HCT116 (cell line): ENCODE measurements at regions not wholly inside any gene's neighbourhood (a gene's known extent, or its start where the extent isn't known, plus 50 kb on each side); places are given as distances from the start of the nearest gene placed in this dataset.

Source experiments
- ATAC-seq: fragments of 200-7000 bp; cut with Tn5 transposase; 2 replicates; pipeline ENCODE4 v1.9.1; 2020; ENCODE audit warnings: mild to moderate bottlenecking, moderate library complexity
- BruUV-seq: library from RNA; stranded (reverse); fragments of 400-500 nt; replicated peaks from 2 replicates; lab custom pipeline; 2021; lab: Mats Ljungman, UMichigan
- CTCF ChIA-PET: fragments of 300-600 bp; sonication (Branson Sonifier 250); formaldehyde crosslinking; loops from one replicate; lab custom pipeline; 2021; ENCODE audit warnings: antibody characterized with exemption; lab: Charles Lee
- POLR2A ChIA-PET: fragments of 300-600, 350-600 bp; sonication (Branson Sonifier 250); formaldehyde crosslinking; loops from one replicate; lab custom pipeline; 2021; ENCODE audit warnings: antibody characterized with exemption; lab: Charles Lee
- RAD21 ChIA-PET, 2 experiments: fragments of 300-600 bp; sonication (Branson Sonifier 250); formaldehyde crosslinking; loops; one replicate each; lab custom pipeline; 2023; ENCODE audit warnings: low total read pairs in 2 of 2; ENCODE audit not compliant: uncharacterized antibody in 2 of 2, unreplicated experiment in 2 of 2, low non-redundant PET in 1 of 2; lab: Charles Lee
- DNase-seq: peaks from one replicate; pipeline ENCODE4 v3.0.0-alpha.2; 2010; ENCODE audit warnings: low read depth, low spot score
- H2AFZ ChIP-seq: fragments of 200-600 bp; shearing (Covaris generic), sonication (generic); 2 replicates; pipeline ENCODE4 v1.6.1; 2017; ENCODE audit warnings: low read depth, mixed run types, mixed read lengths, antibody characterized with exemption, low read length; ENCODE audit not compliant: poor library complexity, severe bottlenecking
- H3K27ac ChIP-seq: 2 replicates; pipeline ENCODE4 v1.5.1; 2012; ENCODE audit warnings: low read depth, low read length
- H3K27me3 ChIP-seq: fragments of 200-600 bp; sonication (generic); 2 replicates; pipeline ENCODE4 v1.6.1; 2016; ENCODE audit warnings: mixed run types, low read length, mixed read lengths; ENCODE audit not compliant: insufficient read depth
- H3K36me3 ChIP-seq, 2 experiments: fragments of 200-500 bp in 1 of 2; fragments of 200-600 bp in 1 of 2; sonication (Bioruptor generic) in 1 of 2; sonication (generic) in 1 of 2; 2 replicates each; pipeline versions ENCODE4 v1.5.1 to v1.6.1; 2014 to 2016; ENCODE audit warnings: low read length in 2 of 2, inconsistent platforms in 1 of 2, mixed read lengths in 1 of 2, mixed run types in 1 of 2; ENCODE audit not compliant: insufficient read depth in 2 of 2, control insufficient read depth in 1 of 2
- H3K4me1 ChIP-seq, 2 experiments: fragments of 200-600 bp in 1 of 2; sonication (generic) in 1 of 2; 2 replicates each; pipeline versions ENCODE4 v1.5.1 to v1.6.1; 2012 to 2017; ENCODE audit warnings: low read length in 2 of 2, inconsistent platforms in 1 of 2, mild to moderate bottlenecking in 1 of 2, mixed read lengths in 1 of 2, mixed run types in 1 of 2, moderate library complexity in 1 of 2; ENCODE audit not compliant: insufficient read depth in 2 of 2, control insufficient read depth in 1 of 2
- H3K4me2 ChIP-seq: fragments of 200-600 bp; sonication (generic); 2 replicates; pipeline ENCODE4 v1.6.1; 2017; ENCODE audit warnings: mixed run types, low read length, mixed read lengths
- H3K4me3 ChIP-seq, 2 experiments: fragments of 200-600 bp in 1 of 2; sonication (generic) in 1 of 2; replicated peaks in 1 of 2; 2 replicates each; pipeline ENCODE4 v1.5.1; 2011 to 2016; ENCODE audit warnings: low read length in 2 of 2, control low read depth in 1 of 2, low read depth in 1 of 2, mild to moderate bottlenecking in 1 of 2, mixed read lengths in 1 of 2, mixed run types in 1 of 2
- H3K79me2 ChIP-seq: fragments of 200-600 bp; sonication (generic); 2 replicates; pipeline ENCODE4 v1.6.1; 2017; ENCODE audit warnings: mild to moderate bottlenecking, mixed run types, low read length, moderate library complexity, mixed read lengths; ENCODE audit not compliant: insufficient read depth
- H3K9ac ChIP-seq: fragments of 200-600 bp; sonication (generic); 2 replicates; pipeline ENCODE4 v1.6.1; 2016; ENCODE audit warnings: low read length, mixed read lengths
- H3K9me2 ChIP-seq: fragments of 200-600 bp; sonication (generic), shearing (Covaris generic); 2 replicates; pipeline ENCODE4 v1.6.1; 2017; ENCODE audit warnings: mixed run types, mild to moderate bottlenecking, moderate library complexity; ENCODE audit not compliant: insufficient read depth
- H3K9me3 ChIP-seq, 2 experiments: fragments of 200-500 bp in 1 of 2; fragments of 200-600 bp in 1 of 2; sonication (Bioruptor generic) in 1 of 2; sonication (generic) in 1 of 2; 2 replicates each; pipeline ENCODE4 v1.6.1; 2014 to 2017; ENCODE audit warnings: low read length in 2 of 2, mixed read lengths in 2 of 2, inconsistent platforms in 1 of 2, low read depth in 1 of 2, mild to moderate bottlenecking in 1 of 2, mixed run types in 1 of 2, moderate library complexity in 1 of 2; ENCODE audit not compliant: control insufficient read depth in 1 of 2, insufficient read depth in 1 of 2
- H4K20me1 ChIP-seq: fragments of 200-600 bp; sonication (generic), shearing (Covaris generic); 2 replicates; pipeline ENCODE4 v1.6.1; 2017; ENCODE audit warnings: mixed run types, mild to moderate bottlenecking, moderate library complexity; ENCODE audit not compliant: insufficient read depth
- CBX3 ChIP-seq: IDR thresholded peaks from 2 replicates; pipeline ENCODE4 v1.6.1; 2012; ENCODE audit warnings: low read depth
- CEBPB ChIP-seq: IDR thresholded peaks from 2 replicates; pipeline ENCODE4 v1.6.1; 2012; ENCODE audit warnings: low read depth
- RAD21 ChIP-seq: IDR thresholded peaks from 2 replicates; pipeline ENCODE4 v1.6.1; 2012; ENCODE audit warnings: low read depth, mild to moderate bottlenecking
- SIN3A ChIP-seq: IDR thresholded peaks from 2 replicates; pipeline ENCODE4 v1.6.1; 2012; ENCODE audit warnings: low read depth
- YY1 ChIP-seq: IDR thresholded peaks from 2 replicates; pipeline ENCODE4 v1.6.1; 2011; ENCODE audit warnings: low read length, low read depth, moderate library complexity, mild to moderate bottlenecking; ENCODE audit not compliant: insufficient replicate concordance; ENCODE audit errors: extremely low read depth
- intact Hi-C: fragments of 100-400 bp; cut with micrococcal nuclease; formaldehyde crosslinking; loops from 2 replicates; pipeline ENCODE4 v1.10.0; 2022
- TF ChIP-seq, protein P1 (sequence below), 3 experiments: fragments of 200-600 bp in 1 of 3; sonication (generic) in 1 of 3; IDR thresholded peaks in 2 of 3; conservative IDR thresholded peaks in 1 of 3; 2 replicates each; pipeline ENCODE4 v1.5.1; 2012 to 2017; ENCODE audit warnings: low read depth in 2 of 3, low read length in 2 of 3, antibody characterized with exemption in 1 of 3, borderline replicate concordance in 1 of 3, control low read depth in 1 of 3, mild to moderate bottlenecking in 1 of 3, mixed read lengths in 1 of 3, mixed run types in 1 of 3, moderate library complexity in 1 of 3; ENCODE audit not compliant: insufficient read depth in 1 of 3

GRCh38 chr12:91355150-91356006 lies 172.8 kb upstream of the DCN start:
- no TSS peak for BruUV-seq

More at GRCh38 chr12:91355150-91356006, 172.8 kb upstream of the DCN start:
- H3K9me3 ChIP-seq = peaks cover 0 to 4% of the 10 kb centered on the region in 2 experiments; a peak in 1 of 4 replicates
- H3K4me1 ChIP-seq = no peaks in the 10 kb centered on the region
- ChIA-PET CTCF (interaction anchor here (0.5 to 2.4 kb wide), 9 partner anchors 12 to 410 kb away, joined by 3 to 23 read pairs (median 5); no protein-coding TSS in a partner anchor), RAD21 (interaction anchor here (0.5 to 1.2 kb wide), 3 partner anchors 410 to 411 kb away, joined by 3 to 6 read pairs (median 3); no protein-coding TSS in a partner anchor), POLR2A (no interaction called here)
- DNase-seq = peak; percentile 69
- H4K20me1 ChIP-seq = no peaks in the 10 kb centered on the region
- H3K4me2 ChIP-seq = no peak overlapping the region
- H3K79me2 ChIP-seq = no peaks in the 10 kb centered on the region
- peak overlapping the region; percentile 70 for H2AFZ ChIP-seq
- intact Hi-C loops = loop anchor here (1.0 kb wide), 3 partner anchors 177 to 396 kb away; no protein-coding TSS in a partner anchor
- no peaks in the 10 kb centered on the region for H3K27me3 ChIP-seq
- no peak overlapping the region for H3K27ac ChIP-seq
- TF ChIP-seq YY1 (no peak), CEBPB (no peak), RAD21 (peak; percentile 88), SIN3A (no peak), CBX3 (no peak)
- TF ChIP-seq, protein P1, sequence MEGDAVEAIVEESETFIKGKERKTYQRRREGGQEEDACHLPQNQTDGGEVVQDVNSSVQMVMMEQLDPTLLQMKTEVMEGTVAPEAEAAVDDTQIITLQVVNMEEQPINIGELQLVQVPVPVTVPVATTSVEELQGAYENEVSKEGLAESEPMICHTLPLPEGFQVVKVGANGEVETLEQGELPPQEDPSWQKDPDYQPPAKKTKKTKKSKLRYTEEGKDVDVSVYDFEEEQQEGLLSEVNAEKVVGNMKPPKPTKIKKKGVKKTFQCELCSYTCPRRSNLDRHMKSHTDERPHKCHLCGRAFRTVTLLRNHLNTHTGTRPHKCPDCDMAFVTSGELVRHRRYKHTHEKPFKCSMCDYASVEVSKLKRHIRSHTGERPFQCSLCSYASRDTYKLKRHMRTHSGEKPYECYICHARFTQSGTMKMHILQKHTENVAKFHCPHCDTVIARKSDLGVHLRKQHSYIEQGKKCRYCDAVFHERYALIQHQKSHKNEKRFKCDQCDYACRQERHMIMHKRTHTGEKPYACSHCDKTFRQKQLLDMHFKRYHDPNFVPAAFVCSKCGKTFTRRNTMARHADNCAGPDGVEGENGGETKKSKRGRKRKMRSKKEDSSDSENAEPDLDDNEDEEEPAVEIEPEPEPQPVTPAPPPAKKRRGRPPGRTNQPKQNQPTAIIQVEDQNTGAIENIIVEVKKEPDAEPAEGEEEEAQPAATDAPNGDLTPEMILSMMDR (IDR thresholded peaks at IDR 0.05 in 2 of 3, conservative IDR thresholded peaks at IDR 0.05 in 1 of 3; ENCODE audit: borderline replicate concordance in 1 of 3, insufficient read depth in 1 of 3, low read depth in 2 of 3, low read length in 2 of 3) = peak; percentile 83 to 91 (median 84)
- no peaks in the 10 kb centered on the region for H3K9me2 ChIP-seq
- no peak overlapping the region for H3K9ac ChIP-seq
- no peaks in the 10 kb centered on the region for H3K36me3 ChIP-seq
- ATAC-seq = peak; percentile 99
- no peak overlapping the region for H3K4me3 ChIP-seq
